GM12864 (cell line): ENCODE measurements at regions not wholly inside any gene's neighbourhood (a gene's known extent, or its start where the extent isn't known, plus 50 kb on each side); places are given as distances from the start of the nearest gene placed in this dataset.

ENCODE experiments used
- DNase-seq: peaks from one replicate; pipeline ENCODE4 v3.0.0-alpha.2; 2011; ENCODE audit warnings: low read depth
- H3K4me3 ChIP-seq: 2 replicates; pipeline ENCODE4 v1.5.1; 2011; ENCODE audit warnings: mild to moderate bottlenecking, low read depth, low read length, control low read depth
- CTCF ChIP-seq: IDR thresholded peaks from 2 replicates; pipeline ENCODE4 v1.5.1; 2011; ENCODE audit warnings: low read depth, mild to moderate bottlenecking, moderate library complexity, low read length, control low read depth, inconsistent platforms; ENCODE audit errors: missing control alignments

GRCh38 chr10:128943111-128943510 lies 523.9 kb upstream of the MGMT start:
- H3K4me3 ChIP-seq: no peak overlapping the region
- TF ChIP-seq CTCF: no peak
- DNase-seq: no peak

- no peak for TF ChIP-seq CTCF
- no peak for DNase-seq
- no peak overlapping the region for H3K4me3 ChIP-seq
These were observed 521.6 kb upstream of the MGMT start for GRCh38 chr10:128945398-128945797.

- no peak for TF ChIP-seq CTCF
- no peak for DNase-seq
- no peak overlapping the region for H3K4me3 ChIP-seq
These were observed 516.7 kb upstream of the MGMT start for GRCh38 chr10:128950159-128950915.

GRCh38 chr10:128950916-128951275 lies 516.1 kb upstream of the MGMT start:
- TF ChIP-seq CTCF: no peak
- no peak overlapping the region for H3K4me3 ChIP-seq
- DNase-seq: no peak

DNA sequence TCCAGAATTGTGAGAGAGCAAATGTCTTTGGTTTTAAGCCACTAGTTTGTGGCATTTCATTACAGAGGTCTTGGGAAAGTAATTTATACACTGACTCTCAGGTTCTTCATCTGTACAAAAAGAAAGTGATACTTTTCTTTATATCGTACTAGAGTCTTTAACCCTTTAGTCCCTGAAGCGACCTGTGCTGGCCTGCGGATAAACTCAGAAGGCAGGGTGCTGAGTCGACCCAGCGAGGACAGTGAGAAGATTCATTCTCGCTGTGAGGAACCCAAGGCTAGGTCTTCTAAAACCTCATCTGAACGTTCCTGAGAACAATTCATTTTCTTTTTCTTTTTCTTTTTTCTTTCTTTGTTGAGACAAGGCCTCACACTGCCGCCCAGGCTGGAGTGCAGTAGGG lies 514.2 kb upstream of the MGMT start:
- TF ChIP-seq CTCF: no peak
- H3K4me3 ChIP-seq: no peak overlapping the region
- no peak for DNase-seq

GRCh38 chr10:128956149-128956548 lies 510.9 kb upstream of the MGMT start:
- no peak for TF ChIP-seq CTCF
- H3K4me3 ChIP-seq: no peak overlapping the region
- no peak for DNase-seq

GRCh38 chr10:128957221-128957620 lies 509.8 kb upstream of the MGMT start:
- no peak overlapping the region for H3K4me3 ChIP-seq
- no peak for DNase-seq
- no peak for TF ChIP-seq CTCF
